Heart right ventricle (tissue), 16 donors: ENCODE measurements at regions not wholly inside any gene's neighbourhood (a gene's known extent, or its start where the extent isn't known, plus 50 kb on each side); places are given as distances from the start of the nearest gene placed in this dataset.
A peak's percentile ranks its signal among the peaks of the same experiment; 100 is the strongest.
"Not testable (repeated sequence)": the region's sequence is repeated elsewhere in the genome, so short reads cannot be mapped to it uniquely, and the experiment has no call there.

Experiments used
- ATAC-seq, 8 donors: fragments of 200-7000 bp; cut with Tn5 transposase; one replicate each; pipeline ENCODE4 v1.9.1; 2020; ENCODE audit warnings: mild to moderate bottlenecking in 8 of 8, moderate library complexity in 8 of 8, moderate number of reproducible peaks in 1 of 8
- DNase-seq, 2 donors: peaks; one replicate each; pipeline ENCODE4 v3.0.0-alpha.2; 2020
- H3K27ac ChIP-seq, 10 donors: fragments of 200-600 bp; sonication (generic) in 2 of 10; one replicate each; pipeline versions ENCODE4 v1.5.0 to v1.8.0; 2020 to 2022; ENCODE audit warnings: mild to moderate bottlenecking in 3 of 10
- H3K27me3 ChIP-seq, 7 donors: fragments of 200-600 bp; one replicate each; pipeline ENCODE4 v1.8.0; 2021 to 2022; ENCODE audit warnings: mild to moderate bottlenecking in 2 of 7
- H3K36me3 ChIP-seq, 9 donors: fragments of 200-600 bp; sonication (generic) in 1 of 9; one replicate each; pipeline versions ENCODE4 v1.5.0 to v1.8.0; 2020 to 2022; ENCODE audit warnings: mild to moderate bottlenecking in 2 of 9
- H3K4me1 ChIP-seq, 9 donors: fragments of 200-600 bp; sonication (generic) in 1 of 9; one replicate each; pipeline versions ENCODE4 v1.5.0 to v1.8.0; 2020 to 2022; ENCODE audit warnings: mild to moderate bottlenecking in 4 of 9
- H3K4me3 ChIP-seq, 10 donors: fragments of 200-600 bp; sonication (generic) in 2 of 10; one replicate each; pipeline versions ENCODE4 v1.5.0 to v1.8.0; 2020 to 2022; ENCODE audit warnings: mild to moderate bottlenecking in 7 of 10, moderate library complexity in 2 of 10
- H3K9me3 ChIP-seq, 11 donors: fragments of 200-600 bp in 10 of 11; sonication (generic) in 2 of 11; one replicate each; pipeline versions ENCODE4 v1.5.0 to v1.8.0; 2013 to 2022; ENCODE audit warnings: mild to moderate bottlenecking in 2 of 11, control low read depth in 1 of 11, moderate library complexity in 1 of 11
- WGBS, 2 donors: extraction: QIAGEN DNeasy Blood & Tissue Kit; methylation state at CpG; one replicate each; pipeline ENCODE4 v1.1.7; 2013; ENCODE audit warnings: inconsistent platforms in 1 of 2; 5-methylcytosine and 5-hydroxymethylcytosine counted together
- intact Hi-C, 10 donors: fragments of 100-400 bp; cut with DNase I; formaldehyde crosslinking; loops; one replicate each; pipeline versions ENCODE4 v1.11.1 to v1.14.2; 2022
- TF ChIP-seq, protein P1 (sequence below), 9 donors: fragments of 200-600 bp; sonication (generic) in 2 of 9; IDR thresholded peaks; one replicate each; pipeline versions ENCODE4 v1.5.0 to v1.8.0; 2021 to 2022; ENCODE audit warnings: antibody characterized with exemption in 9 of 9, mild to moderate bottlenecking in 5 of 9, moderate library complexity in 1 of 9
- donor health status: Arrhythmogenic right ventricular cardiomyopathy.
- donor health status: ischemic (EF 13 %, LVEDD 7.1; RV severe dilation, severe dysfunction).
- donor health status: healthy with polysubstance abuse.
- donor health status: DM: no; HTN: yes; CAD: no.
- donor health status: DM: no; HTN: no; CAD: no.
- donor health status: ischemic (EF 25% LVEDD 6.9; RV normal size, moderate dysfunction).
- donor health status: ischemic (EF 25% LVEDD 5.7; RV mildly dilated, moderate dysfunction).
- donor health status: healthy.
- donor health status: DM: yes; HTN: yes; CAD: no.
- donor health status: Ischemic cardiomyopathy.
- donor health status: ischemic (EF 35%, LVEDD 5.7; RV mildly dilated, moderate dysfunction).
- donor health status: nonischemic (EF 11% LVEDD 7.7; RV severe dilation, severe dysfunction).
- donor health status: DM: yes; HTN: yes; CAD: no.
- donor health status: PGD.
- donor health status: ischemic (EF 29% LVEDD 5.4; RV normal size, mild dysfunction).
- donor health status: nonischemic (EF 23%, LVEDD 6.1; RV moderate dilation, normal function).

DNA sequence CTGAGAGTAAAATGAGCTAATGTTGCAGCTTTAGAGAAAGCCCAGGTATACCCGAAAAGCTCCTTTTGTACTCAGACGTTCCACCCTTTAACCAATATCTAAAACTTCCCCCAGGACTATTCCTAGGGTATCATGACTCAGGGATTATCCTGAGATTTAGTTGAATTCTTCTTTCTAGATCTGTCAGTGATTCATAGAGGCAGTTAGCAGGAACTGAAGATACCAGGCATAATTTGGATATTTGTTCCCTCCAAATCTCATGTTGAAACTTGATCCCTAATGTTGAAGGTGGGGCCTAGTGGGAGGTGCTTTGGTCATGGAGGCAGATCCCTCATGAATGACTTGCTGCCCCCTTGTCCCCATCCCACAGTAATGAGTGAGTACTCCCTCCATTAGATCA is 161.2 kb upstream of the LRP1B start:
- DNase-seq (no peak), ATAC-seq (no peak)
- intact Hi-C loops: no loop called here
- Histone ChIP-seq H3K9me3 (peaks cover 0 to 4% (median 0%) of the 10 kb centered on the region in 11 donors), H3K27me3 (no peaks in the 10 kb centered on the region), H3K4me1 (no peaks in the 10 kb centered on the region), H3K4me3 (no peak overlapping the region), H3K36me3 (no peaks in the 10 kb centered on the region), H3K27ac (no peak overlapping the region)
- TF ChIP-seq, protein P1, sequence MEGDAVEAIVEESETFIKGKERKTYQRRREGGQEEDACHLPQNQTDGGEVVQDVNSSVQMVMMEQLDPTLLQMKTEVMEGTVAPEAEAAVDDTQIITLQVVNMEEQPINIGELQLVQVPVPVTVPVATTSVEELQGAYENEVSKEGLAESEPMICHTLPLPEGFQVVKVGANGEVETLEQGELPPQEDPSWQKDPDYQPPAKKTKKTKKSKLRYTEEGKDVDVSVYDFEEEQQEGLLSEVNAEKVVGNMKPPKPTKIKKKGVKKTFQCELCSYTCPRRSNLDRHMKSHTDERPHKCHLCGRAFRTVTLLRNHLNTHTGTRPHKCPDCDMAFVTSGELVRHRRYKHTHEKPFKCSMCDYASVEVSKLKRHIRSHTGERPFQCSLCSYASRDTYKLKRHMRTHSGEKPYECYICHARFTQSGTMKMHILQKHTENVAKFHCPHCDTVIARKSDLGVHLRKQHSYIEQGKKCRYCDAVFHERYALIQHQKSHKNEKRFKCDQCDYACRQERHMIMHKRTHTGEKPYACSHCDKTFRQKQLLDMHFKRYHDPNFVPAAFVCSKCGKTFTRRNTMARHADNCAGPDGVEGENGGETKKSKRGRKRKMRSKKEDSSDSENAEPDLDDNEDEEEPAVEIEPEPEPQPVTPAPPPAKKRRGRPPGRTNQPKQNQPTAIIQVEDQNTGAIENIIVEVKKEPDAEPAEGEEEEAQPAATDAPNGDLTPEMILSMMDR (IDR thresholded peaks at IDR 0.05): no peak
- 69 to 77% methylated on average over 2 of the region's 2 CpGs for WGBS, 2 donors

DNA sequence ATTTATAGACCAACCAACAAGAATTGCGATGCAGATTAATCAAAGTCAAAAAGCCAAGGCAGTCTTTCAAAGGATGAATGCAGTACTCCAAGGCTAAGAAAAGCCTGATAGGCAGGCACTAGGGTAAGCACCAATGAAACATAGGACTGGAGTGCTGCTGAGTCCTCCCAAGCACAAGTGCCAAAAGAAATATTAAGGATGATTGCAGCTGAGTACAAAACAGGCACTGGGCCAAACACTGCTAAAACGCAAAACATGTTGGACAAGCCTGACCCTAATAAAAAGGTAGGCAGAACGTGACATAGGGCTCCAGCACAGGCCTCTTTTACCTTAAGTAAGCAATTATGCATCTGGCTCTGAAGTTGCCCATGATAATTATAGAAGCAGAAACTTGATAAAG is 160.1 kb upstream of the LRP1B start:
- WGBS, 2 donors: 44 to 48% methylated on average over 3 of the region's 3 CpGs
- no peak for DNase-seq
- no peaks in the 10 kb centered on the region for H3K36me3 ChIP-seq
- no peak overlapping the region for H3K4me3 ChIP-seq
- H3K4me1 ChIP-seq: no peaks in the 10 kb centered on the region
- no peak overlapping the region for H3K27ac ChIP-seq
- ATAC-seq: no peak
- TF ChIP-seq, protein P1 (IDR thresholded peaks at IDR 0.05): no peak
- H3K27me3 ChIP-seq: no peaks in the 10 kb centered on the region
- intact Hi-C loops: no loop called here
- peaks cover 0 to 4% (median 0%) of the 10 kb centered on the region in 11 donors for H3K9me3 ChIP-seq

DNA sequence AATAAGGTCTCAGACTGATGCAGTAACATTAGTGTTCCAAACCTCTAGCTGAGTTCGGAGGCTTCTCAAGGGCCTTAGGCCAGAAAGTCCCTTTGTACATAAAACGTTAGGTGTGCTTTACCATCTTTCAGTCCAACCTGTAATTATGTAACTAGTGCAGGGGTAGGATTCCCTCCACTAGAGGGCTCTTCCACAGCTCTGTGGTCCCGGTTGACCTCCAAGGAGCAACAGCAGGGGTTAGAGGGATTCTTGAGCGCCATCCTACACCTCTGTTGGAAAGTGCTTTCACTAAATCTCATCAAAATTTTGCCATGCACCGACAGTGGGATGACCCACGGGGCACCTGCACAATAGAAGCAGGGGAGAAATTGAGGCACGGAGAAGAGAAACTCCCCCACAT is 155.8 kb upstream of the LRP1B start:
- Histone ChIP-seq H3K4me3 (no peak overlapping the region), H3K36me3 (no peaks in the 10 kb centered on the region), H3K27me3 (no peaks in the 10 kb centered on the region), H3K27ac (no peak overlapping the region), H3K4me1 (no peaks in the 10 kb centered on the region), H3K9me3 (peaks cover 0 to 4% (median 0%) of the 10 kb centered on the region in 11 donors)
- ATAC-seq: no peak
- WGBS, 2 donors: 39 to 42% methylated on average over 7 of the region's 7 CpGs
- TF ChIP-seq, protein P1 (IDR thresholded peaks at IDR 0.05): peak in 1 of 9 donors; percentile 8
- intact Hi-C loops: no loop called here
- no peak for DNase-seq

DNA sequence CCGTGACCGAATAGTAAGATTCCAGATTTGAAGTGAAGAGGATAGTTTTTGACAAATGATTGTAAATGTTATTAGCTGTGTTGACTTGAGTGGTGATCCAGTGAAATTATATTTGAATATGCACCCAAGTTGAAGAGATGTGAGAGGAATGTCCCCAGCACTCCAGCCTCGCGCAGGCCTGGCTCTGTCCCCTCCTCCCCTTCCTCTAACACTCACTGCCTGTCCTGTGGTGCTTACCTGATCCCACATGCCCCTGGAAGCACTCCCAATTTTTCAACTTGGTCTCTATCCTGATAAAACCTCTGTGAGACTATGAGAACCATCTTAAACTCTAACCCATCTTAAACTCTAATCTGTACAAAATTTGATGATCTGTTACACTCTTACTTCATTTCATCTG is 154.7 kb upstream of the LRP1B start:
- H3K27me3 ChIP-seq: no peaks in the 10 kb centered on the region
- WGBS, 2 donors: 70 to 82% methylated on average over 4 of the region's 4 CpGs
- H3K36me3 ChIP-seq: no peaks in the 10 kb centered on the region
- H3K4me1 ChIP-seq: no peaks in the 10 kb centered on the region
- intact Hi-C loops: no loop called here
- no peak overlapping the region for H3K27ac ChIP-seq
- no peak for DNase-seq
- H3K4me3 ChIP-seq: no peak overlapping the region
- TF ChIP-seq, protein P1 (IDR thresholded peaks at IDR 0.05): no peak
- ATAC-seq: no peak
- peaks cover 0 to 4% (median 0%) of the 10 kb centered on the region in 11 donors for H3K9me3 ChIP-seq

DNA sequence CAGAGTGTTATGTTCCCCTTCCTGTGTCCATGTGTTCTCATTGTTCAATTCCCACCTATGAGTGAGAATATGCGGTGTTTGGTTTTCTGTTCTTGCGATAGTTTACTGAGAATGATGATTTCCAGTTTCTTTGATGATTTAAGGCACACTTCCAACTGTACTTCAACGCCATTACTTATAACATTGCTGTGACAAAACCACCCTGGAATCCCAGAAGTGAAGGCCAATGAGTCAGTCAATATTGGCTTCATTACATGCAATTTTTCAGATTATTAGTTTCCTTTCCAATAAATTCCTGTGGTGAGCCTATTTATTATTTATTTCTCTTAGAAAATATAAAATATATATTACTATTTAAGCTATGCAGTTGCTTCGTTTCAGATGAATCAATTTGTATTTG is 153.5 kb upstream of the LRP1B start:
- intact Hi-C loops, DNase-seq, ATAC-seq, H3K27me3 ChIP-seq, H3K4me1 ChIP-seq, H3K9me3 ChIP-seq, H3K27ac ChIP-seq, H3K4me3 ChIP-seq, H3K36me3 ChIP-seq: not testable (repeated sequence)
- WGBS, 2 donors: 70 to 75% methylated on average over 4 of the region's 4 CpGs
